ENCODE measurements at regions not wholly inside any gene's neighbourhood (a gene's known extent, or its start where the extent isn't known, plus 50 kb on each side); places are given as distances from the start of the nearest gene placed in this dataset.
"Not testable (repeated sequence)": the region's sequence is repeated elsewhere in the genome, so short reads cannot be mapped to it uniquely, and the experiment has no call there.

DNA sequence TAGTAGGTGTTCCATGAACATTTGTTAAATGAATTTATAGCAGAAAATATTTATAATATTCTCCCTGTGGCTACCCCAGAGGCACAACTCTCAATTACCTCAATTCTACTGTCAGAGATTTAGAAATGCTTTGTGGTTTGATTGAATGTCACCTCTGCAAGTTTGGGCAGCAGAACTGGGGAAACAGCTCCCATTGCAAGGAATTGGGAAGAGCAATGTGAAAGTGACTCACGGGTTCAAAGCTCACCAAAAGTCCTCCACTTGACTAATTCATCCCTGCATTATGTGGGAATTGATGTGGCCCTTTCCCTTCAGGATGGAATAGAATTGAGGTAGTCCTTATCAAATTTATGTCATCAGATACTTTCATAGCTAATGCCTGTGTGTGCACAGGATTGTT, 562.7 kb downstream of the MFSD1 start:
- H3K36me3 Mint-ChIP-seq (ENCODE audit: low read depth) = no peaks in the 10 kb centered on the region
- no peaks in the 10 kb centered on the region for H3K27me3 Mint-ChIP-seq
- no peak overlapping the region for H3K27ac Mint-ChIP-seq
- no peak overlapping the region for H3K4me3 Mint-ChIP-seq
- no peaks in the 10 kb centered on the region for H3K4me1 Mint-ChIP-seq (ENCODE audit: low read depth)
- no peaks in the 10 kb centered on the region for H3K9me3 Mint-ChIP-seq

DNA sequence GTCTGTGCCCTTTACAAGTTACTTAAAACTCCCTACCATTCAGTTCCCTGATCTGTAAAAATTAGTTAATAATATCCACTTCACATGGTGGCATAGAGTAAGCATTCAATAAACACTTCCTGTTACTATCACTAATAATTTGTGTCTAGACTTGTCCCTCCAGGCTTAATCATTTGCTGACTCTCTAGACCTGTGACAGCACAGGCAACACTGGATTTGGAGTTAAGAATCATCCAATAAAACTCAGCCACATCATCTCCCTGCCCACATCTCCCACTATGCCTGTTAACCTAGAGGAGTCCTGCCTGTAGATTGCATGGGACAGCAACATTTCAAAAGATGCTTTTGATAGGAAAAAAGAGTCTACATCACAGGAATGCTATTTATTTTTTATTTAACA, 564.6 kb downstream of the MFSD1 start:
- Mint-ChIP-seq H3K9me3 (no peaks in the 10 kb centered on the region), H3K36me3 (ENCODE audit: low read depth) (no peaks in the 10 kb centered on the region), H3K27me3 (no peaks in the 10 kb centered on the region), H3K27ac (no peak overlapping the region), H3K4me1 (ENCODE audit: low read depth) (no peaks in the 10 kb centered on the region), H3K4me3 (no peak overlapping the region)

GRCh38 chr3:159371961-159372360, 570.1 kb downstream of the MFSD1 start:
- Mint-ChIP-seq H3K9me3 (no peaks in the 10 kb centered on the region), H3K4me3 (no peak overlapping the region), H3K27me3 (no peaks in the 10 kb centered on the region), H3K36me3 (ENCODE audit: low read depth) (no peaks in the 10 kb centered on the region), H3K4me1 (ENCODE audit: low read depth) (no peaks in the 10 kb centered on the region), H3K27ac (no peak overlapping the region)

DNA sequence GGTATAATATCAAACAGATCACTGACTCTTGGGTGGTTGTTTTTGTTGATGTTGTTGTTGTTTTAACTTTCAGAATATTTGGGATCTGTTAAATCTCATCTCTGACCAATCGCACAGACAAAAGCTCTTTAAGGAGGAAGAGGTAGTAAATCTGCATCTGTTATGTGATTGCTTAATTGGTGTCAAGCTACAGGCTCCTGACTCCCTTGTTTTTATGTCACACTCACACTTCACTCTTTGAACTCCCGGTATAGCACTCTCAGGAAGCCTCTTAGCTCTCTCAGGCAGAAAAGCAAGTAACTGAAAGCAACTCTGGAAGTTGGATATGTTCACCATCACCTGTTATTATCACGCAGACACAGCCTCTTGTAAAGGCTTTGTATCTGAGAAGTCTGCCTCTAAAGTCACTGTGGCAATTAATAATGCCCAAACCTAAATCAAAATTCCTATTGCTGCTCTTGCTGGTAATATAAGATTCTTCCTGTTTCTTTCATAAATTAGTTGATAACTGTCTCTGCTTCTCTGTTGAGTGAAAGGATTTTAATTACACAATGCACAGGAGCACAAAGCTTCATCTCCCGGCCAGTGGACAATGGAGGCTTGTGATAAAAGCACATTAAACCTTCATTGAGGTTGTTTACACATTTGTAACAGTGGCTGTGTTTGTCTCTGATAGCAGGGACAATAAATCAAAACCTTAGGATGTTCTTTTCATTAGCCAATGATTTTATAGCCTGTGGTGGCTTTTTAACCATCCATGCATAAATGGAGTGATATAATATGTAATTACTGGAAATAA, 576.7 kb downstream of the MFSD1 start:
- Mint-ChIP-seq H3K4me3 (no peak overlapping the region), H3K27me3 (no peaks in the 10 kb centered on the region), H3K9me3 (no peaks in the 10 kb centered on the region), H3K27ac (no peak overlapping the region), H3K4me1 (ENCODE audit: low read depth) (no peaks in the 10 kb centered on the region), H3K36me3 (ENCODE audit: low read depth) (no peaks in the 10 kb centered on the region)

- H3K9me3 Mint-ChIP-seq = peaks cover under 1% of the 10 kb centered on the region
- no peaks in the 10 kb centered on the region for H3K4me1 Mint-ChIP-seq (ENCODE audit: low read depth)
- no peaks in the 10 kb centered on the region for H3K27me3 Mint-ChIP-seq
- H3K36me3 Mint-ChIP-seq (ENCODE audit: low read depth) = no peaks in the 10 kb centered on the region
- H3K4me3 Mint-ChIP-seq = no peak overlapping the region
- no peak overlapping the region for H3K27ac Mint-ChIP-seq
These were observed 579.0 kb downstream of the MFSD1 start for GRCh38 chr3:159380891-159381290.

DNA sequence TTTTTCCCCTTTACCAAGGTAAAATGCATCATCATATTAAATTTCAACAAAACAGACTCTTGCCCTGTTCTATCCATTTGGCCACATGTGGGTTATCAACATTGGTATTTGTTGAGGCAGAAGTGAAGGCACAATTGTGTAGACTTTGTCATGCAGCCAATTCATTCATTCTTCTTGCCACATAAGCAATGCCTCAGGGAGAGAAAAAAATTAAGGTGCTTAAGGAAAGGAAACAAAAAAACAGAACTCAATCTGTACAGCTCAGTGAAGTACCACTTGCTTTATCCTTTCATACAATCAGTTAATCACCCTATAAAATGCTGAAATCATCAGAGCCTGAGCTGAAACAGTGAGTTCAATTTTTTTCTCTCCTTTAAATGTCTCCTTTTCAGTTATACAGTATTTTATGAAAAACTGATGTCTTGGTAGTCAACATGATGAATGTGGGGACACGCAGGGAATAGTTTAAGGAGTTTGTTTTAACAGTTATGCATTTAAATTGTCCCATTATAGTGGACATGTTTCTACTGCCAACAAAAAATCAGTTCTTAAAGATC, 588.9 kb downstream of the MFSD1 start:
- no peak overlapping the region for H3K4me3 Mint-ChIP-seq
- H3K4me1 Mint-ChIP-seq (ENCODE audit: low read depth) = no peaks in the 10 kb centered on the region
- H3K9me3 Mint-ChIP-seq = peaks cover 6% of the 10 kb centered on the region
- H3K27me3 Mint-ChIP-seq = no peaks in the 10 kb centered on the region
- no peak overlapping the region for H3K27ac Mint-ChIP-seq
- no peaks in the 10 kb centered on the region for H3K36me3 Mint-ChIP-seq (ENCODE audit: low read depth)

- not testable (repeated sequence) for H3K27me3 Mint-ChIP-seq; H3K4me1 Mint-ChIP-seq (ENCODE audit: low read depth); H3K9me3 Mint-ChIP-seq; H3K36me3 Mint-ChIP-seq (ENCODE audit: low read depth); H3K4me3 Mint-ChIP-seq; H3K27ac Mint-ChIP-seq
These were observed 591.0 kb upstream of the IL12A start for GRCh38 chr3:159397683-159398082.

- Mint-ChIP-seq H3K4me1 (ENCODE audit: low read depth) (no peaks in the 10 kb centered on the region), H3K4me3 (no peak overlapping the region), H3K27ac (no peak overlapping the region), H3K27me3 (no peaks in the 10 kb centered on the region), H3K9me3 (peaks cover 5% of the 10 kb centered on the region), H3K36me3 (ENCODE audit: low read depth) (no peaks in the 10 kb centered on the region)
These were observed 587.6 kb upstream of the IL12A start for GRCh38 chr3:159401069-159401468.

DNA sequence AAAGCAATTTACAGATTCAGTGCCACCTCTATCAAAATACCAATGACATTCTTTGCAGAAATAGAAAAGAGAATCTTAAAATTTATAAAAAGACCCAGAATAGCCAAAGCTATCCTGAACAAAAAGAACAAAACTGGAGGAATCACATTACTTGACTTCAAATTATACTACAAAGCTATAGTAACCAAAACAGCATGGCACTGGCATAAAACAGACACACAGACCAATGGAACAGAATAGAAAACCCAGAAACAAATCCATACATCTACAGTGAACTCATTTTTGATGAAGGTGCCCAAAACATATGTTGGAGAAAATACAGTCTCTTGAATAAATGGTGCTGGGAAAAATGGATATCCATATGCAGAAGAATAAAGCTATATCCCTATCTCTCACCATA, 578.9 kb upstream of the IL12A start:
- H3K9me3 Mint-ChIP-seq = peaks cover 35% of the 10 kb centered on the region
- H3K36me3 Mint-ChIP-seq (ENCODE audit: low read depth); H3K27ac Mint-ChIP-seq; H3K27me3 Mint-ChIP-seq; H3K4me3 Mint-ChIP-seq; H3K4me1 Mint-ChIP-seq (ENCODE audit: low read depth): not testable (repeated sequence)

DNA sequence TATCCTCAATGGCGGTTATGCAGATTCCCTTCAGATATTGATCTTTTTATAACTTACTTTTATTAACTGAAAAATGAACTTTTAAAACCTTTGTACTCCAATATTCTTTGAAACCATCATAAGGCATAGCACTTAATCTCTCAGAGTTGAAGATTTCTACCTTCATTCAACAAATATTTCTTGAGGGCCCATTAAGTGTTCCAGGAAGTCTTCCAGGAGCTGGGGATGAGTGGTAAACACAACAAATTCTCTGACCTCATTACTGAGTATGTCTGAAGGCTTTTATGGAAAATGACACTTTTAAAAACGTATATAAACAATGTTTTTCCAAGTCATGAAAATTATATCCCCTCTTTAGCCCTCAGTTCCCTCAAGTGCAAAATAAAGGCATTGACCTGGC, 575.3 kb upstream of the IL12A start:
- H3K36me3 Mint-ChIP-seq (ENCODE audit: low read depth) = no peaks in the 10 kb centered on the region
- H3K4me3 Mint-ChIP-seq = no peak overlapping the region
- H3K4me1 Mint-ChIP-seq (ENCODE audit: low read depth) = no peaks in the 10 kb centered on the region
- H3K27ac Mint-ChIP-seq = no peak overlapping the region
- H3K9me3 Mint-ChIP-seq = peaks cover 26% of the 10 kb centered on the region
- H3K27me3 Mint-ChIP-seq = no peaks in the 10 kb centered on the region

- Mint-ChIP-seq H3K27ac (no peak overlapping the region), H3K9me3 (peaks cover 7% of the 10 kb centered on the region), H3K27me3 (no peaks in the 10 kb centered on the region), H3K4me1 (ENCODE audit: low read depth) (no peaks in the 10 kb centered on the region), H3K36me3 (ENCODE audit: low read depth) (no peaks in the 10 kb centered on the region), H3K4me3 (no peak overlapping the region)
These were observed 571.8 kb upstream of the IL12A start for GRCh38 chr3:159416856-159417255.

- Mint-ChIP-seq H3K27ac (no peak overlapping the region), H3K27me3 (no peaks in the 10 kb centered on the region), H3K4me3 (no peak overlapping the region), H3K4me1 (ENCODE audit: low read depth) (no peaks in the 10 kb centered on the region), H3K36me3 (ENCODE audit: low read depth) (no peaks in the 10 kb centered on the region), H3K9me3 (peaks cover 3% of the 10 kb centered on the region)
These were observed 570.9 kb upstream of the IL12A start for GRCh38 chr3:159417761-159418160.

- H3K4me1 Mint-ChIP-seq (ENCODE audit: low read depth) = no peaks in the 10 kb centered on the region
- no peaks in the 10 kb centered on the region for H3K27me3 Mint-ChIP-seq
- no peaks in the 10 kb centered on the region for H3K36me3 Mint-ChIP-seq (ENCODE audit: low read depth)
- H3K9me3 Mint-ChIP-seq = no peaks in the 10 kb centered on the region
- no peak overlapping the region for H3K27ac Mint-ChIP-seq
- H3K4me3 Mint-ChIP-seq = no peak overlapping the region
These were observed 569.8 kb upstream of the IL12A start for GRCh38 chr3:159418571-159419526.

- Mint-ChIP-seq H3K9me3 (peaks cover 5% of the 10 kb centered on the region), H3K4me3 (no peak overlapping the region), H3K4me1 (ENCODE audit: low read depth) (no peaks in the 10 kb centered on the region), H3K27me3 (no peaks in the 10 kb centered on the region), H3K36me3 (ENCODE audit: low read depth) (no peaks in the 10 kb centered on the region), H3K27ac (no peak overlapping the region)
These were observed 558.9 kb upstream of the IL12A start for GRCh38 chr3:159429702-159430101.

DNA sequence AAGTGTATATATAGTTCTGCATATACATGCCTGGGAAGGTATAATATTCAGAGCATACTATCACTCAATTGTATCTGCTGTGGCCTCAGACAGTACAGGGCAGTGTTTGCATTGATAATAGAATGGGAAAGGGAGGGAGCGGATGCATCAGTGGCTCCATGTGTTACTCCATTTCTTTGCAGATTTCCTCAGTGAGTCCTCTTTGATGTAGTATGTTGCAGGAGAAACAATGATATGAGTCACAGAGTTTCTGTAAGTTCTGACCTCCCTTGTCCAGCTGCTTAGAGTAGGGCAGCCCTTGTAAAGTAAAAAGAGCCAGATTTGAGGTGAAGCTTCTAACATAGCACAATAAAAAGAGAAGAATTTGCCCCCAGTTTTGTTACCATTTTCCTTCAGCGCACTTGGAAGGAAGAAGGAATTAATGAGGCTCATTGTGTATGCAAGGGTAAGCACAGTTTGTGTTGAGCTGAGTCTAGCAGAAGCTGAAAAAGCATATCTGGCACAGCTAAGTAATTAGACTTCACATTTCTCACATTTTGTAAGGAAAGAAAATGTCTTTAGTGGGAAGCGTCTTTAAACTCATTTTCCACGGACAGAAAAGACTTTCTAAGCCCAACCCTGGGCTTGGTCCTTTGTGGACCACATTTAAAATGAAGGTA, 555.8 kb upstream of the IL12A start:
- Mint-ChIP-seq H3K27me3 (no peaks in the 10 kb centered on the region), H3K4me1 (ENCODE audit: low read depth) (no peaks in the 10 kb centered on the region), H3K9me3 (peaks cover 5% of the 10 kb centered on the region), H3K4me3 (no peak overlapping the region), H3K27ac (no peak overlapping the region), H3K36me3 (ENCODE audit: low read depth) (no peaks in the 10 kb centered on the region)
